Lower leg skin (tissue), 3 donors: ENCODE measurements at regions not wholly inside any gene's neighbourhood (a gene's known extent, or its start where the extent isn't known, plus 50 kb on each side); places are given as distances from the start of the nearest gene placed in this dataset.
"Not testable (repeated sequence)": the region's sequence is repeated elsewhere in the genome, so short reads cannot be mapped to it uniquely, and the experiment has no call there.

ENCODE experiments used
- CTCF ChIP-seq, 3 donors: fragments of 450-650 bp; IDR thresholded peaks; one replicate each; pipeline ENCODE4 v1.5.1; 2016; ENCODE audit warnings: antibody characterized with exemption in 3 of 3, mild to moderate bottlenecking in 3 of 3, moderate library complexity in 2 of 3
- POLR2A ChIP-seq, 2 donors: fragments of 450-650 bp; IDR thresholded peaks; one replicate each; pipeline ENCODE4 v1.6.1; 2016 to 2017; ENCODE audit warnings: antibody characterized with exemption in 2 of 2, mild to moderate bottlenecking in 1 of 2, moderate library complexity in 1 of 2

GRCh38 chr1:143702739-143703138 lies 269.0 kb downstream of the FAM72C start:
- not testable (repeated sequence) for TF ChIP-seq CTCF, POLR2A (IDR thresholded peaks at IDR 0.05)
